RPMI7951 (cell line): ENCODE measurements at regions not wholly inside any gene's neighbourhood (a gene's known extent, or its start where the extent isn't known, plus 50 kb on each side); places are given as distances from the start of the nearest gene placed in this dataset.
"Not testable (repeated sequence)": the region's sequence is repeated elsewhere in the genome, so short reads cannot be mapped to it uniquely, and the experiment has no call there.

Experiments
- DNase-seq: peaks from one replicate; pipeline ENCODE4 v3.0.0-alpha.2; 2012; ENCODE audit warnings: low read depth

GRCh38 chr10:45564303-45564959, 108.1 kb downstream of the ZFAND4 start:
- DNase-seq = no peak

GRCh38 chr10:45561952-45562351, 110.6 kb downstream of the ZFAND4 start:
- no peak for DNase-seq

- DNase-seq = no peak
Observed at GRCh38 chr10:45560262-45560661, 112.3 kb downstream of the ZFAND4 start.

- DNase-seq = no peak
Observed at GRCh38 chr10:45558425-45558824, 114.1 kb downstream of the ZFAND4 start.

GRCh38 chr10:45557275-45557905, 115.2 kb downstream of the ZFAND4 start:
- no peak for DNase-seq

- no peak for DNase-seq
Observed at GRCh38 chr10:45555795-45556194, 116.8 kb downstream of the ZFAND4 start.

- not testable (repeated sequence) for DNase-seq
Observed at GRCh38 chr10:45555332-45555731, 117.2 kb downstream of the ZFAND4 start.

GRCh38 chr10:45553613-45554012, 119.0 kb downstream of the ZFAND4 start:
- DNase-seq = no peak

- no peak for DNase-seq
Observed at GRCh38 chr10:45553155-45553554, 119.4 kb downstream of the ZFAND4 start.

- no peak for DNase-seq
Observed at GRCh38 chr10:45552476-45552875, 120.1 kb downstream of the ZFAND4 start.

GRCh38 chr10:45550903-45551786, 121.4 kb downstream of the ZFAND4 start:
- no peak for DNase-seq

- no peak for DNase-seq
Observed at GRCh38 chr10:45548068-45548467, 124.5 kb downstream of the ZFAND4 start.

GRCh38 chr10:45547207-45547606, 125.4 kb downstream of the ZFAND4 start:
- no peak for DNase-seq

GRCh38 chr10:45545150-45545549, 127.4 kb downstream of the ZFAND4 start:
- DNase-seq = no peak

GRCh38 chr10:45544191-45544590, 128.4 kb downstream of the ZFAND4 start:
- no peak for DNase-seq

GRCh38 chr10:45541032-45541431, 131.5 kb downstream of the ZFAND4 start:
- DNase-seq = not testable (repeated sequence)

- DNase-seq = not testable (repeated sequence)
Observed at GRCh38 chr10:45540589-45540988, 132.0 kb downstream of the ZFAND4 start.

GRCh38 chr10:45539569-45539968, 133.0 kb downstream of the ZFAND4 start:
- DNase-seq = not testable (repeated sequence)

GRCh38 chr10:45534572-45534971, 138.0 kb downstream of the ZFAND4 start:
- DNase-seq = no peak

- DNase-seq = no peak
Observed at GRCh38 chr10:45532480-45532879, 140.1 kb downstream of the ZFAND4 start.

- DNase-seq = no peak
Observed at GRCh38 chr10:45526309-45526905, 146.2 kb downstream of the ZFAND4 start.

GRCh38 chr10:45520476-45520875, 146.5 kb downstream of the ALOX5 start:
- no peak for DNase-seq
